ENCODE measurements at regions not wholly inside any gene's neighbourhood (a gene's known extent, or its start where the extent isn't known, plus 50 kb on each side); places are given as distances from the start of the nearest gene placed in this dataset.
A peak's percentile ranks its signal among the peaks of the same experiment; 100 is the strongest.

DNA sequence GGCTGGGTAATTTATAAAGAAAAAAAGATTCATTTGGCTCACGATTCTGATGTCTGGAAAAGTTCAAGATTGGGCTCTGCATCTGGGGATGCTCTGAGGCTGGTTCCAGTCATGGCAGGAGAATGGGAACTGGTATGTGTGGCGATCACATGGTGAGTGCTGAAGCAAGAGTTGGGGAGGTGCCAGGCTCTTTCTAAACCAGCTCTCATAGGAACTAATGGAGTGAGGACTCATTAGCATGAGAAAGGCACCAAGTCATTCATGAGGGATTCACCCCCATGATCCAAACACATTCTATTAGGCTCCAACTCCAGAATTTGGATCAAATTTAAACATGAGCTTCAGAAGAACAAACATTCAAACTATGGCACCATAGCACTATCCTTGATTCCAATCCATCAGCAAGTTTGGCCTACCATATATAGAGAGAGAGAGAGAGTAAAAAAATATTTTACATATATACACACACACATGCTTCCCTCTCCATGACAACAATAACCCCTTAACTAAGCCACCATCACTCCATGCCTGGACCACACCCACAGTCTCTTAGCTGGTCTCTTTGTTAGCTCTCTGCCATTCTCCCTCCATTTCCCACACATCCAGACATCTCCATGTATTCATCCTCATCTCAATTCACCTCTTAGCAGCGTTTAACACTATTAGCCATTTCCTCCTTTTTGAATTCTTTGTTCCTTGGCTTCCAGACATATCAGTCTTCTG is 57.9 kb downstream of the NPY start:
- DNase-seq, result no peak

DNA sequence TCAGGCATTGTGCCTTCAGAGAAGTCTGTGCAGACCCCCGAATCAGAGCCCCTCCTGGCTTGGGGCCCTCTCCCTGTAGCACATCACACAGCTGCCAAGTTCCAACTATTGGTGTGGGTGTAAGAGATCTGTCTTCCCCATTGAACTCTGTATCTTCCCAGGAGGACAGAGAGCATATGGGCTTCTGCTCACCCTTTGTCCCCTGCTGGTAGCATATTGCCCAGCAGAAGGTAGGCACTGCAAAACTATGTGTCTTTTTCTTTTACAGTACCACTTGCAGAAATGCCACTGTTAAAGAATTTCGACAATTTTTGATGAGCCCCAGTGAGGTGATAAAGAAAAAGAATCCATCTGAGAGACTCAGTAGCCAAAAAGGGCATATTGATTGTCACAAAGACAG is 59.6 kb downstream of the NPY start:
- no peak for DNase-seq

DNA sequence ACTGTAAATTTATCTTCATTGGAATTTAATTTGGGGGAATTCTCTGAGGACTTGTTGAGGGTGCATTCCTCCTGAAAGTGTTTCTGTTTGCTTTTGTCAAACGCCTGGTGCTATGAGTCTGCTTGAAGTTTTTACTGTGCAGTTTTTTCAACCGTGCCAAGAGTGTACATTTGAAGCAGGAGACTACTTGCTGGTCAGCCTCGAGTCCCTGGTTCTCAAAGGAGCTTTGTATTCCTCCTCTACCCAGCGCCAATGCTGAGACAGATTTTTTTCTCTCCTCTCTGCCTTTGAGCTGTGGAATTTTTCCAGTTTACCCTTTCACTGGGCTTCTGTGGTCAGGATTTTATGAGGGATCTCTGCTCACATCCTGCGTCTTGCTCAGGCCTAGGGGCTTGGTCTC is 62.1 kb downstream of the NPY start:
- no peak for DNase-seq

GRCh38 chr7:24346716-24347115 is 62.7 kb downstream of the NPY start:
- DNase-seq, result peak; percentile 3

GRCh38 chr7:24349339-24349738 is 65.3 kb downstream of the NPY start:
- DNase-seq, result no peak

DNA sequence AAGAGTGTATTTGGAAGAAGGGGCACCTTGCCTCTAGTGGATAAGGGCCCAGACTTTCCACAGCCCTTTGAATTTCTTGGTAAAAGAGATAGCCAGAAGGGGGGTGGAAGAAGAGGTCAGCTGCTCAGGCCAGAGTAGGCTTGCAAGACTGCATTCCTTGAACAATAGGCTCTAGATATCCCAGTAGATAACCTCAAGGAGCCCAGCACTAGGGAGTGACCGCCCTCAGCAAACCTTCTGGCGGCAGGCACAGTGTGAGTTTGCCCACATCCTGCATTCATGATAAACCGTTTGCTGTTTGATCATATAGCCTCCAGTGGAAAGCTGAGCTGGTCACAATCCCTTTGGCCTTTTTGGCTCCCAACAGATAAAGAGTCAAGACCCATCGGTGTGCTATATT is 70.5 kb downstream of the NPY start:
- no peak for DNase-seq

DNA sequence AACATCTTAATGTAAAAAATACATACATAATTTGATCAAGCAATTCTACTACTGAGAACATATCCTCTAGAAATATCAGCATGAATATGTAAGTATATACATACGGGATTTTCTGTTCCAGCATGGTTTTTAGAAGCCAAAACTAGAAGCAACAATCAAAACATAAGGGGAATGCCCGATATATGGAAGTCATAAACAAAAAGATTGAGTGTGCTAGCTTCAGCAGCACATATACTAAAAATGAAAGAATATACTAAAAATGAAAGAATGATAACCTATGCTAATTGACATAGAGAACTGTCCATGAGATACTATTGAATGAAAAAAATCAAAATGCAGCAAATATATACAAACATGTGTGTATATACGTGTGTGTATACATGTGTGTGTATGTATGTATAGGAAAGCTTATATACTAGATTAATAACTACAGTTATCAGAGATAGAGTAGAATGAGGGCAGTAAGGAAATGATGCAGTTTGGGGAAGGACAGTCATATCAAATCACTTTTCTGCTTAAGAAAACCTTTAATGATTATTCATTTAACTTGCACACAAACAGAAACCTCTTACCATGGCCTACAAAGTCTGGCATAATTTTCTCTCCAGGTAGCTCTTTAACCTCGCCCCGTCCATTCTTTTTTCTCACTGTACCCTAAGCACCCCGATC is 72.9 kb downstream of the NPY start:
- no peak for DNase-seq

DNA sequence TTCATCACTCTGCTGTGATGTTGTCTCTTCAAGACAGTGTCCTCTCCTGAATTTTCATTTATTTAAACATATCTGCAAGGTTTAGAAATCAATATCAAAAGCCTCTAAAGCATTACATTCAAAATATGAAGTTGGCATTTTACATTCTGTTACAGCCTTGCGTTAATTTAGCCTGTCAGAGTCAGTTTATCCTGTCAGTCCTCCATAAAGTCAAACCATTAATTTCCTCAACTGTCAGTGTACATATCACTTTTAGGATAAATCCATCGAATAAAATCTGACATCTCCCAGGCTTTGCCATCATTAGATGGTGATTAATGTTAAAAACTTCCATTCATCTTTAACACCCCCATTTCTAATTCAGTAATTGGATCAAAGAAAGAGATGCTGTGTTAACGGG is 77.0 kb downstream of the NPY start:
- no peak for DNase-seq

GRCh38 chr7:24365606-24366005 is 81.6 kb downstream of the NPY start:
- no peak for DNase-seq

DNA sequence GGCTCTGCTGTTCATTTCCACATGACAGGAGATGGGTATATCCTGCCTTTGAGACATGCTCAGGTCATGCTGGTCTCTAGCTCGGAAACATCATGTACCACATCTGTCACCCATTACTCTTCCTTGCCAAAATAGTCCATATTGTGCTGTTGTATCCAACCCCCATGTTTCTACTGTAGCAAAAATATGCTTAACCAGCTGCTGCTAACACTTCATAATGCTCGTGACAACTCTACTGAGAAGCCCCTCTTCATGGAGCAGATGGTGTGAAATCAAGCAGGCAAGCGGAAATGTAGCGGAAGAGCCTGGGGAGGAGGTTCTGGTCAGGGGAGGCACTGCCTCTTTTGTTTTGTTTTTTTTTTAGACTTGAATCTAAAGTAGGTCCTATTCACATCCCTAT is 82.9 kb downstream of the NPY start:
- DNase-seq, result no peak

GRCh38 chr7:24368161-24368560 is 84.2 kb downstream of the NPY start:
- DNase-seq, result no peak

DNA sequence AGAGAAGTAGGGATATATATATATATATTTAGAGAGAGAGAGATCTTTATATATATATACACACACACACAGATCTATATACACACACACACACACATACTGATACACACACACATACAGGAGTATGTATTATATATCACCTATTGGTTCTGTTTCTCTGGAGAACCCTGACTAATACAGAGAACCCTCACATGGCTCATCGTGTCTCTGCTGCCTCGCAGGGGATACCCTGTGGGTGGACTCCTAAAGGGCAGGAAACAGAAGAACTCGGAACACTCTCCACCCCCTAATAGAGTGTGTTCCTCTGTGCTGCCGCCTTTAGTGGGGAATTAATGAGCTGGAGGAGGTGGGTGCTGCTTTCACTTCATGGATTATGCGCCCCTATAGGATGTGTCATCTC is 86.6 kb downstream of the NPY start:
- no peak for DNase-seq

GRCh38 chr7:24372961-24373955 is 89.3 kb downstream of the NPY start:
- DNase-seq, result no peak

GRCh38 chr7:24378871-24379616 is 95.1 kb downstream of the NPY start:
- DNase-seq, result no peak

DNA sequence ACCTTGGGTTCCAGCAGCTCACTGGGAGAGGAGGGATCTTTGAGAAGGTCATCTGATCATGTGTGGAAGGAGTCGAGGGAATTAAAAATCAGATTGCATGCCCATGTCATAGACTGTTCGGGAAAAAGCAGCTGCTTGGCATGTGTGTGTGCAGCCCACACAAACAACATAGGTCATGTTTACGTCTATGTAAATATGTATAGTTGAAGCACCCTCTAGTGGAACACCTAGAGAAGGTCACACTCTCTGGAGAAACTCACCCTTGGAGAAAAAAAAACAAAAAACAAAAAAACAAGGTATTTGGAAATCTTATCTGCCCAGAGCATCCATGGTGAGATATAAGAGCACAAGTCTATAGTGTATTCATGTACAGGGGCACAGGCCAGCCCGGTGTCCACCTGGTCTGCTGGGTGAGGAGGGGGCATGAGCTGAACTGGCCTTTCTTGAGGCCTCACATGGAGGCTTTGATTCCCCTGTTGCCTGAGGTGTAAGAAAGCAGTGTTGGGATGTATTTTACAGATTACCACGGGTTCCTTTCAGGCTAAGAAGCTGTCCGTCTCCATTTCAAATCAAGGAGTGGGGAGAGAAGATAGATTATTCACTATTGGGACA is 98.0 kb downstream of the NPY start:
- peak; percentile 17 for DNase-seq

DNA sequence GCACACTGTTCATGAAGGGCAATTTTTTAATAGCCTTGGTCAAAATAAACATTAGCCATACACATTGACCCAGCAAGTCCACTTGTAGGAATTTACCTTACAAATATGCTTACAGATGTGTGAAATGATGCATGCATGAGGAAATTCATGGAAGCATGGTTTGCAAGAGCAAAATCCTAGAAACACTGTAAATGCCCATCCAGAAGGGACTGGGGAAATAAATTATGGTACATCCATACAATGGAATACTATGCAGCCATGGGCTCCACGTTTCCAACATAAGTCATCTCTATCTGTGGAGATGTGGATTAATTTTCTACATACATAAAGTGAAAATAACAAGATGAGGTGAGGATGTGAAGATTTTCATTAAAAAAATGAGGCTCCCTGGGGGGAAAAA is 99.1 kb downstream of the NPY start:
- no peak for DNase-seq

- DNase-seq, result peak; percentile 1
These were observed 100.5 kb downstream of the NPY start for GRCh38 chr7:24384362-24385030.

DNA sequence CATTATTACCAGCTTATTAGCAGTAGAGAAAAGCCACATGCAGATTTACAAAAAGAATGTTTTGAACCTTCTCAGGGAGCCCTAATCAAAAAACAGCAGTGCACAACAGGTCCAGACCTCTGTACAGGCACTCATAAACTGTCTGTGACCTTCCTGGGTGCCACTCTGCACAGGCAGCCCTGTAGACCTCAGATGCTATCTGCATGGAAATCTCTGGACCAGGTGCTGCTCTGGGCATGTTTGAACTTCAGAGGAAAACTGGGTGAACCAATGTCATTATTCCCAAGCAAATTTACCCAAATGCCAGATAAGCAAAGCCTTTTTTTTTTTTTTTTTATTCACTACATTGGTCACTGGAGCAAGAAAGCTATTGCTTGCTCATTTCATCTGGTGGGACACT is 104.2 kb downstream of the NPY start:
- no peak for DNase-seq

DNA sequence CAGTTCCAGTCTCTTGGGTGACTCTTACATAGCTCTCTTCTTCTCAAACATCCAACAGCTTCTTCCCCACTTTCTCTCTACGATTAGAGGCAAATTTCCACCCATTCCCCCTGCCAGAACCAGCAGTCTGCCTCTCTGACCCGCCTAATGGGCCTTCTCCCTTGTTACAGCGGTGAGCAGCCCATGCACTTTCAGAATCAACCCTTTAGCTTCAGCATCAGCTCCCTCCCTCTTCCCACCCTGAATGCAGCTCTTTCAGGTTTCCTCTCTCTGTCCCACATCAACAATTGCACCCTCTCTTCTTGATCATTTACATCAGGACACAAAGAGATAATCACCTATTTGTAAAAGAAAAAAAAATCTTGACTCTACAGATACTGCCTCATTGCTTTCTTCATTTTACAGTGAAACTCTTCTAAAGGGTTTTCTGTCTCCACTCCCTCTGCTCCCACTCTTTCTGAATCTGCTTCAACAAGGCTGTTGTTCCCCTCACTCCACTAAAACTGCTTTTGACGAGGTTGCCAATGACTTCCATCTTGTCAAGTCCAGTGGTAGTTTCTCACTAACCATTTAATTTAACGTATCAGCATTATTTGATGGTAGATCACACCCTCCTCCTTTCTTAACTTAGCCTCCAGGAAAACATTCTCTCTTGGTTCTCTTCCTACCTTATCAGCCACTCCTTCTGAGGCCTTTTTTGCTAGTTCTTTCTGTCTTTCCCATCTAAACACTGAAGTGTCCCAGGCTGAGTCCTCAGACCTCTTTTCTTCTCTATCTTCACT is 106.6 kb downstream of the NPY start:
- DNase-seq, result no peak

GRCh38 chr7:24392774-24393173 is 108.8 kb downstream of the NPY start:
- DNase-seq, result no peak

- no peak for DNase-seq
These were observed 111.5 kb downstream of the NPY start for GRCh38 chr7:24395512-24395911.

All from OCI-M1 (cell line).